Skeletal muscle satellite cell (primary cell): ENCODE measurements at regions not wholly inside any gene's neighbourhood (a gene's known extent, or its start where the extent isn't known, plus 50 kb on each side); places are given as distances from the start of the nearest gene placed in this dataset. TPM values are rescaled to one million over a fixed set of nuclear protein-coding genes. Genes with fewer than 3 reads are reported as not detected.

Experiments used
- H3K27me3 ChIP-seq: 2 replicates; pipeline ENCODE4 v1.7.0; 2013; ENCODE audit warnings: low read length; ENCODE audit not compliant: control insufficient read depth, insufficient read depth
- H3K36me3 ChIP-seq: 2 replicates; pipeline ENCODE4 v1.7.0; 2013; ENCODE audit warnings: mild to moderate bottlenecking, control low read depth, low read length; ENCODE audit not compliant: insufficient read depth
- H3K4me1 ChIP-seq: 2 replicates; pipeline ENCODE4 v1.7.0; 2013; ENCODE audit warnings: low read length; ENCODE audit not compliant: control insufficient read depth, insufficient read depth
- H3K4me2 ChIP-seq: 2 replicates; pipeline ENCODE4 v1.7.0; 2013; ENCODE audit warnings: mild to moderate bottlenecking, low read length
- H3K4me3 ChIP-seq: 2 replicates; pipeline ENCODE4 v1.7.0; 2013; ENCODE audit warnings: low read length
- H3K9ac ChIP-seq: 2 replicates; pipeline ENCODE4 v1.7.0; 2013; ENCODE audit warnings: mild to moderate bottlenecking, low read depth, low read length, moderate library complexity
- H3K9me3 ChIP-seq: replicated peaks from 2 replicates; pipeline ENCODE4 v1.7.0; 2013; ENCODE audit warnings: mild to moderate bottlenecking, control low read depth, low read length
- small RNA-seq: library from RNA; depleted of rRNA; stranded (forward); fragments of <200 nt; gene quantifications from one replicate; pipeline ENCODE3, GENCODE V24; 2012

GRCh38 chr1:185367218-185367617, 50.2 kb upstream of the IVNS1ABP start:
- Histone ChIP-seq H3K4me2 (no peak overlapping the region), H3K4me1 (peaks cover 9% of the 10 kb centered on the region)

More at GRCh38 chr1:185367218-185367617, 50.2 kb upstream of the IVNS1ABP start:
- Histone ChIP-seq H3K9ac (no peak overlapping the region), H3K27me3 (no peaks in the 10 kb centered on the region), H3K9me3 (no peaks in the 10 kb centered on the region), H3K36me3 (no peaks in the 10 kb centered on the region), H3K4me3 (no peak overlapping the region)

Small RNA genes in the stretch of these regions (small RNA-seq; reads per million reads assigned to genes)
- gene MCRIP2P2 = not detected
- gene RF00019 = not detected
- not detected for gene RNU7-183P
